Smooth muscle cell (in vitro differentiated cells): ENCODE measurements at regions not wholly inside any gene's neighbourhood (a gene's known extent, or its start where the extent isn't known, plus 50 kb on each side); places are given as distances from the start of the nearest gene placed in this dataset.

Experiments used
- DNase-seq: peaks from one replicate; lab custom pipeline; 2025; ENCODE audit not compliant: unreplicated experiment; lab: John Stamatoyannopoulos, UW
- H2AFZ ChIP-seq: fragments of 200-600 bp; sonication (generic); 2 replicates; pipeline ENCODE4 v1.6.0; 2016; ENCODE audit warnings: antibody characterized with exemption, low read depth, mild to moderate bottlenecking
- H3F3A ChIP-seq: fragments of 200-600 bp; sonication (generic); 2 replicates; pipeline ENCODE4 v1.6.0; 2017; ENCODE audit warnings: antibody characterized with exemption, low read depth
- H3K27ac ChIP-seq: fragments of 200-600 bp; sonication (generic); 2 replicates; pipeline ENCODE4 v1.5.1; 2016; ENCODE audit warnings: low read depth, mild to moderate bottlenecking
- H3K27me3 ChIP-seq: fragments of 200-600 bp; sonication (generic); 2 replicates; pipeline ENCODE4 v1.6.1; 2016; ENCODE audit warnings: low read depth, mild to moderate bottlenecking
- H3K36me3 ChIP-seq: fragments of 200-600 bp; sonication (generic); 2 replicates; pipeline ENCODE4 v1.5.1; 2016; ENCODE audit warnings: low read depth
- H3K4me1 ChIP-seq: fragments of 200-600 bp; sonication (generic); 2 replicates; pipeline ENCODE4 v1.5.1; 2016; ENCODE audit warnings: low read depth
- H3K4me2 ChIP-seq: fragments of 200-600 bp; sonication (generic); 2 replicates; pipeline ENCODE4 v1.6.0; 2016; ENCODE audit warnings: mild to moderate bottlenecking
- H3K4me3 ChIP-seq: fragments of 200-600 bp; sonication (generic); 2 replicates; pipeline ENCODE4 v1.5.1; 2016; ENCODE audit warnings: mild to moderate bottlenecking
- H3K79me2 ChIP-seq: fragments of 200-600 bp; sonication (generic); 2 replicates; pipeline ENCODE4 v1.6.0; 2016; ENCODE audit warnings: low read depth, mild to moderate bottlenecking
- H3K9ac ChIP-seq: fragments of 200-600 bp; sonication (generic); 2 replicates; pipeline ENCODE4 v1.6.0; 2016; ENCODE audit warnings: low read depth
- H3K9me3 ChIP-seq: fragments of 200-600 bp; sonication (generic); replicated peaks from 2 replicates; pipeline ENCODE4 v1.5.1; 2016; ENCODE audit warnings: low read depth
- H4K20me1 ChIP-seq: fragments of 200-600 bp; sonication (generic); 2 replicates; pipeline ENCODE4 v1.6.0; 2016; ENCODE audit warnings: low read depth
- CTCF ChIP-seq: fragments of 200-600 bp; sonication (generic); IDR thresholded peaks from 2 replicates; pipeline ENCODE4 v1.5.1; 2017; ENCODE audit warnings: borderline replicate concordance, mild to moderate bottlenecking, antibody characterized with exemption; ENCODE audit not compliant: insufficient read depth, poor library complexity, severe bottlenecking
- WGBS: methylation state at CpG from one replicate; pipeline ENCODE4 v1.1.7; 2016; ENCODE audit warnings: low lambda C conversion rate; 5-methylcytosine and 5-hydroxymethylcytosine counted together

GRCh38 chr5:135234242-135234641 is 164.8 kb downstream of the MACROH2A1 start:
- WGBS, result 89% methylated on average over 12 of the region's 12 CpGs
- Histone ChIP-seq H3K4me1 (no peaks in the 10 kb centered on the region), H3F3A (no peaks in the 10 kb centered on the region), H2AFZ (no peak overlapping the region), H3K9ac (no peak overlapping the region), H3K4me2 (no peak overlapping the region), H4K20me1 (no peaks in the 10 kb centered on the region), H3K4me3 (no peak overlapping the region), H3K27ac (no peak overlapping the region), H3K36me3 (no peaks in the 10 kb centered on the region), H3K79me2 (no peaks in the 10 kb centered on the region), H3K9me3 (no peaks in the 10 kb centered on the region), H3K27me3 (no peaks in the 10 kb centered on the region)
- TF ChIP-seq CTCF, result no peak
- no peak for DNase-seq

- no peak for TF ChIP-seq CTCF
- Histone ChIP-seq H3K4me1 (no peaks in the 10 kb centered on the region), H3K36me3 (no peaks in the 10 kb centered on the region), H3K4me3 (no peak overlapping the region), H3K27ac (no peak overlapping the region), H4K20me1 (no peaks in the 10 kb centered on the region), H3K79me2 (no peaks in the 10 kb centered on the region), H3K27me3 (no peaks in the 10 kb centered on the region), H3K4me2 (no peak overlapping the region), H2AFZ (no peak overlapping the region), H3K9me3 (no peaks in the 10 kb centered on the region), H3K9ac (no peak overlapping the region), H3F3A (no peaks in the 10 kb centered on the region)
- 97% methylated on average over 6 of the region's 6 CpGs for WGBS
- DNase-seq, result no peak
Observed at GRCh38 chr5:135233477-135233876, 165.6 kb downstream of the MACROH2A1 start.

- DNase-seq, result no peak
- Histone ChIP-seq H3K4me1 (no peaks in the 10 kb centered on the region), H4K20me1 (no peaks in the 10 kb centered on the region), H3K79me2 (no peaks in the 10 kb centered on the region), H2AFZ (no peak overlapping the region), H3K36me3 (no peaks in the 10 kb centered on the region), H3K9ac (no peak overlapping the region), H3K9me3 (no peaks in the 10 kb centered on the region), H3K4me3 (no peak overlapping the region), H3K27ac (no peak overlapping the region), H3K27me3 (no peaks in the 10 kb centered on the region), H3K4me2 (no peak overlapping the region), H3F3A (no peaks in the 10 kb centered on the region)
- 98% methylated on average over 8 of the region's 8 CpGs for WGBS
- TF ChIP-seq CTCF, result no peak
Observed at GRCh38 chr5:135232958-135233357, 166.1 kb downstream of the MACROH2A1 start.

GRCh38 chr5:135231289-135231688 is 167.7 kb downstream of the MACROH2A1 start:
- no peak for DNase-seq
- Histone ChIP-seq H3F3A (no peaks in the 10 kb centered on the region), H3K4me3 (no peak overlapping the region), H3K4me2 (no peak overlapping the region), H3K4me1 (peaks cover 3% of the 10 kb centered on the region), H4K20me1 (no peaks in the 10 kb centered on the region), H3K27me3 (no peaks in the 10 kb centered on the region), H2AFZ (no peak overlapping the region), H3K79me2 (no peaks in the 10 kb centered on the region), H3K9me3 (no peaks in the 10 kb centered on the region), H3K27ac (no peak overlapping the region), H3K9ac (no peak overlapping the region), H3K36me3 (no peaks in the 10 kb centered on the region)
- 97% methylated on average over 2 of the region's 2 CpGs for WGBS
- TF ChIP-seq CTCF, result no peak
